GM23248 (cell line): ENCODE measurements at regions not wholly inside any gene's neighbourhood (a gene's known extent, or its start where the extent isn't known, plus 50 kb on each side); places are given as distances from the start of the nearest gene placed in this dataset.

Experiments
- DNase-seq: peaks from one replicate; pipeline ENCODE4 v3.0.0-alpha.2; 2015
- H2AFZ ChIP-seq: fragments of 200-600 bp; sonication (generic); 2 replicates; pipeline ENCODE4 v1.6.1; 2016; ENCODE audit warnings: antibody characterized with exemption
- H3F3A ChIP-seq: fragments of 200-600 bp; sonication (generic); 2 replicates; pipeline ENCODE4 v1.6.1; 2016; ENCODE audit warnings: mild to moderate bottlenecking, antibody characterized with exemption, mixed run types; ENCODE audit not compliant: insufficient read depth
- H3K27ac ChIP-seq: fragments of 200-600 bp; sonication (generic); 2 replicates; pipeline ENCODE4 v1.5.1; 2016; ENCODE audit warnings: mild to moderate bottlenecking
- H3K27me3 ChIP-seq: fragments of 200-600 bp; sonication (generic); replicated peaks from 2 replicates; pipeline ENCODE4 v1.6.1; 2016; ENCODE audit warnings: mild to moderate bottlenecking; ENCODE audit not compliant: insufficient read depth
- H3K36me3 ChIP-seq: fragments of 200-600 bp; sonication (generic); 2 replicates; pipeline ENCODE4 v1.6.1; 2016; ENCODE audit warnings: low read depth, mild to moderate bottlenecking
- H3K4me1 ChIP-seq: fragments of 200-600 bp; sonication (generic); 2 replicates; pipeline ENCODE4 v1.6.1; 2016; ENCODE audit warnings: mild to moderate bottlenecking; ENCODE audit not compliant: insufficient read depth
- H3K4me2 ChIP-seq: fragments of 200-600 bp; sonication (generic); one replicate; pipeline ENCODE4 v1.6.1; 2016; ENCODE audit warnings: mild to moderate bottlenecking; ENCODE audit not compliant: unreplicated experiment
- H3K4me3 ChIP-seq: fragments of 200-600 bp; sonication (generic); 2 replicates; pipeline ENCODE4 v1.5.1; 2016; ENCODE audit warnings: mild to moderate bottlenecking
- H3K79me2 ChIP-seq: fragments of 200-600 bp; sonication (generic); 2 replicates; pipeline ENCODE4 v1.6.1; 2016; ENCODE audit warnings: mild to moderate bottlenecking; ENCODE audit not compliant: insufficient read depth
- H3K9ac ChIP-seq: fragments of 200-600 bp; sonication (generic); 2 replicates; pipeline ENCODE4 v1.6.1; 2016; ENCODE audit warnings: mild to moderate bottlenecking
- H3K9me2 ChIP-seq: fragments of 200-600 bp; sonication (generic); 2 replicates; pipeline ENCODE4 v1.6.1; 2016; ENCODE audit warnings: mixed run types, mild to moderate bottlenecking, moderate library complexity; ENCODE audit not compliant: insufficient read depth
- H3K9me3 ChIP-seq: fragments of 200-600 bp; sonication (generic); one replicate; pipeline ENCODE4 v1.6.1; 2017; ENCODE audit warnings: low read depth
- H4K20me1 ChIP-seq: fragments of 200-600 bp; sonication (generic); 2 replicates; pipeline ENCODE4 v1.6.0; 2016; ENCODE audit not compliant: insufficient read depth
- EZH2 ChIP-seq: fragments of 200-600 bp; sonication (generic); IDR thresholded peaks from 2 replicates; pipeline ENCODE4 v1.6.1; 2018; ENCODE audit warnings: antibody characterized with exemption, mild to moderate bottlenecking; ENCODE audit not compliant: insufficient read depth, poor library complexity, severe bottlenecking
- EZH2phosphoT487 ChIP-seq: fragments of 200-600 bp; sonication (generic); IDR thresholded peaks from 2 replicates; pipeline ENCODE4 v1.6.1; 2018; ENCODE audit warnings: antibody characterized with exemption, moderate library complexity, mild to moderate bottlenecking, low read depth; ENCODE audit not compliant: insufficient read depth
- WGBS, 2 experiments: methylation state at CpG; one replicate each; pipeline ENCODE4 v1.1.6; 2015 to 2017; ENCODE audit warnings: low lambda C conversion rate in 2 of 2, low coverage in 1 of 2; ENCODE audit errors: missing lambda C conversion rate in 2 of 2; 5-methylcytosine and 5-hydroxymethylcytosine counted together
- in situ Hi-C: fragments of 300-500 bp; cut with MboI; formaldehyde crosslinking; loops from 2 replicates; pipeline ENCODE4 v1.15.0; 2020

DNA sequence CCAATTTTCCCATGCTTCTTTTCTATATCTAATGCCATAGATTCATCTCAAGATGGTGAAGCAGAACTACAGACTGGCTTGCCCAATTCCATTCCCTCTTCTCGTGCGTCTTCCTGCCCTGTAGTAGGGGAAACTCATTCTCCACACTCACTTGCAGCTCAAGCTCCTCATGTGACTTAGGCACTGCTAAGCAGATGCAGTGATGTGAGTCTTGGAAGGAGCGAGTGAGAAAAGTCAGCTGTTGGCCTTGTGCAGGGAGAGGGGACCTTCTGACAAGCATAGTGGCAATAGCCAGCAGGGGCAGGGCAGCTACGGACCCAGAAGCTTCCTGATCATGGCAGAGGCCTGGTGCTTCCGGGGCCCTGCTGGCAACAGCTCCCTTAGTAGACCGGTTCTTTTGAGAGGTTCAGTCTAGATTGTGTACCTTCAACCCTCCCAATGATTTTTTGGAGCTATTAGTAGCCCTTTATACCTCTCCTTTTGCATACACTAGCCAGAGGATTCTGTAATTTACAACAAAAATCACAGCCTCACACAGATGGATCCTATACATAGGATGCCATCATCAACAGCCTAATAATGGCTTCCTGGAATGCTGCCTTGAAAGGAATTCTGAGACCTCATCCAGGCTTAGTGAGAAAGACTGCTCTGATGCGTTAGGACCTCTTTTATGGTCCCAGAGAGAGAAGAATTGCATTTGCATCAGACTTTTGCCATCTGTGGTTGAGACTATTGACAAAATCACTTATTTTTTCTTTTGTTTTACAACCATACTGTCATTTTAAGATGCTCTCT, 121.5 kb upstream of the RIPOR2 start:
- Histone ChIP-seq H3K27me3 (no peaks in the 10 kb centered on the region), H3K4me1 (peaks cover 33% of the 10 kb centered on the region), H3K4me2 (no peak overlapping the region), H2AFZ (no peak overlapping the region), H3K4me3 (no peak overlapping the region), H3K9me2 (no peaks in the 10 kb centered on the region), H4K20me1 (no peaks in the 10 kb centered on the region), H3K9me3 (no peaks in the 10 kb centered on the region), H3K36me3 (no peaks in the 10 kb centered on the region), H3F3A (peaks cover 36% of the 10 kb centered on the region), H3K9ac (no peak overlapping the region), H3K27ac (no peak overlapping the region), H3K79me2 (no peaks in the 10 kb centered on the region)
- DNase-seq = no peak
- in situ Hi-C loops = no loop called here
- TF ChIP-seq EZH2 (no peak), EZH2phosphoT487 (no peak)
- 90% methylated on average over 6 to 7 of the region's 7 CpGs for WGBS, 2 experiments

DNA sequence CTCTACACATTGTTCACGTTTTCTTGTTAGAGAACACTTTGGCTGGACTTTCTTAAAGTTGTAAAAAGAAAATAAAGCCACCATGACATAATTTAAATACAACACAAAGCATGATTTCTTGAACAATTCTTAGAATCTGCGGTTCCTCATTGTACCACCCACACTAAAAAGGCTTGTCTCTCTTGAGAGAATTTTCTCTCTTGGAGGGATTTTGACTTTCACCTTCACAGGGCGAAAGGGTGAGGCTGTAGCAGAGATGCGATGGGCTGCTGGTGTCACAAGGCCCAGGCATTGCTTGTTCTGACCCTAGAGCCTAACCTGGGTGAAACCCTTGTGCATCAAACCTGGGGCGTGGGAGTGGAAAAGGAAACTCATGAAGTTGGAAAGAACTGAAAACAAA, 122.7 kb upstream of the RIPOR2 start:
- in situ Hi-C loops = no loop called here

DNA sequence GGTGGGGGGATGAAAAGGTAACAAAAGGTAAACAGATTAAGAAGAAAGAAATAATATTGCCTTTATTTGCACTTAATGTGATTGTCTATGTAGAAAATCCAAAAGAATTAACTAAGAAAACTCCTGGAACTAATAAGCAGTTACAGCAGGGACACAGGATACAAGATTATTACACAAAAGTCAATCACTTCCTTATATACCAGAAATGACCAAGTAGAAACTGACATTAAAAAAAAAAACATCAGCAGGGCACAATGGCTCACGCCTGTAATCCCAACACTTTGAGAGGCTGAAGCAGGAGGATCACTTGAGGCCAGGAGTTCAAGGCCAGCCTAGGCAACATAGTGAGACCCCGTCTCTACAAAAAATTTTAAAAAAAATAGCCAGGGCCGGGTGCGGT, 123.2 kb upstream of the RIPOR2 start:
- H3F3A ChIP-seq = peaks cover 22% of the 10 kb centered on the region
- no peaks in the 10 kb centered on the region for H3K27me3 ChIP-seq
- no peak overlapping the region for H2AFZ ChIP-seq
- no peak overlapping the region for H3K4me3 ChIP-seq
- in situ Hi-C loops = no loop called here
- DNase-seq = no peak
- H3K4me1 ChIP-seq = peaks cover 23% of the 10 kb centered on the region
- H3K9me2 ChIP-seq = no peaks in the 10 kb centered on the region
- no peaks in the 10 kb centered on the region for H3K36me3 ChIP-seq
- no peak overlapping the region for H3K27ac ChIP-seq
- TF ChIP-seq EZH2phosphoT487 (no peak), EZH2 (no peak)
- no peaks in the 10 kb centered on the region for H4K20me1 ChIP-seq
- H3K4me2 ChIP-seq = no peak overlapping the region
- H3K9ac ChIP-seq = no peak overlapping the region
- 95 to 99% methylated on average over 4 of the region's 4 CpGs for WGBS, 2 experiments
- no peaks in the 10 kb centered on the region for H3K9me3 ChIP-seq
- H3K79me2 ChIP-seq = no peaks in the 10 kb centered on the region

More for the DNA sequence above, 122.7 kb upstream of the RIPOR2 start:
- H3F3A ChIP-seq = peaks cover 27% of the 10 kb centered on the region
- no peaks in the 10 kb centered on the region for H3K9me3 ChIP-seq
- TF ChIP-seq EZH2phosphoT487 (no peak), EZH2 (no peak)
- no peaks in the 10 kb centered on the region for H3K79me2 ChIP-seq
- H3K27me3 ChIP-seq = no peaks in the 10 kb centered on the region
- no peak overlapping the region for H3K27ac ChIP-seq
- no peaks in the 10 kb centered on the region for H3K36me3 ChIP-seq
- 84 to 95% methylated on average over 5 of the region's 5 CpGs for WGBS, 2 experiments
- H3K9me2 ChIP-seq = no peaks in the 10 kb centered on the region
- H3K4me1 ChIP-seq = peaks cover 28% of the 10 kb centered on the region
- H3K9ac ChIP-seq = no peak overlapping the region
- DNase-seq = no peak
- H4K20me1 ChIP-seq = no peaks in the 10 kb centered on the region
- no peak overlapping the region for H3K4me3 ChIP-seq
- H2AFZ ChIP-seq = no peak overlapping the region
- H3K4me2 ChIP-seq = no peak overlapping the region

DNA sequence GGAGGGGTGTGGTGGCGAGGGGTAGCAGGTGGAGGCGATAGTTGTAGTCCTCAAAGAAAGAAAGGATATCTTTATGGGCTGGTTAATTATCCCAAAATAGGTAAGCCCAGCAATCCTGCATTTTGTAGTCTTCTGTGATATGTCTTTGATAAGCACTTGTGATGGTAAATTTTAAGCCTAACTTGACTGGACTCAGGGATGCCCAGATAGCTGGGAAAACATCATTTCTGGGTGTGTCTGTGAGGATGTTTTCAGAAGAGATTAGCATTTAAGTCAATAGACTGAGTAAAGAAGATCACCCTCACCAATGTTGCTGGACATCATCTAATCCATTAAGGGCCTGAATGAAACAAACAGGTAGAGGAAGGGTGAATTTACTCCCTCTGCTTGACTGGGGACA, 124.8 kb upstream of the RIPOR2 start:
- no peaks in the 10 kb centered on the region for H3K9me3 ChIP-seq
- H3K4me1 ChIP-seq = peaks cover 10% of the 10 kb centered on the region
- no peaks in the 10 kb centered on the region for H3K36me3 ChIP-seq
- no peak overlapping the region for H3K4me3 ChIP-seq
- WGBS, 2 experiments = 93 to 96% methylated on average over 2 of the region's 2 CpGs
- DNase-seq = no peak
- in situ Hi-C loops = no loop called here
- H3K79me2 ChIP-seq = no peaks in the 10 kb centered on the region
- no peaks in the 10 kb centered on the region for H3K9me2 ChIP-seq
- peaks cover 9% of the 10 kb centered on the region; the same call in 1 of the 2 replicates for H3F3A ChIP-seq
- H3K4me2 ChIP-seq = no peak overlapping the region
- H3K27me3 ChIP-seq = no peaks in the 10 kb centered on the region
- H4K20me1 ChIP-seq = no peaks in the 10 kb centered on the region
- H2AFZ ChIP-seq = no peak overlapping the region
- H3K27ac ChIP-seq = no peak overlapping the region
- no peak overlapping the region for H3K9ac ChIP-seq
- TF ChIP-seq EZH2phosphoT487 (no peak), EZH2 (no peak)
